Vagina (tissue), 2 donors: ENCODE measurements at regions not wholly inside any gene's neighbourhood (a gene's known extent, or its start where the extent isn't known, plus 50 kb on each side); places are given as distances from the start of the nearest gene placed in this dataset.
"Not testable (repeated sequence)": the region's sequence is repeated elsewhere in the genome, so short reads cannot be mapped to it uniquely, and the experiment has no call there.

Source experiments
- DNase-seq, 2 donors: peaks; one replicate each; pipeline ENCODE4 v3.0.0-alpha.2; 2017; ENCODE audit errors: extremely low spot score in 2 of 2
- H3K27ac ChIP-seq: fragments of 200-600 bp; sonication (generic); one replicate; pipeline ENCODE4 v1.5.1; 2019
- H3K27me3 ChIP-seq: fragments of 200-600 bp; sonication (generic); one replicate; pipeline ENCODE4 v1.5.1; 2019
- H3K36me3 ChIP-seq, 2 donors: fragments of 200-600 bp; sonication (generic); one replicate each; pipeline ENCODE4 v1.5.1; 2017 to 2019
- H3K4me1 ChIP-seq: fragments of 200-600 bp; sonication (generic); one replicate; pipeline ENCODE4 v1.5.1; 2019
- H3K4me3 ChIP-seq, 2 donors: fragments of 200-600 bp; sonication (generic); 1 replicate in 1 of 2; 2 replicates in 1 of 2; pipeline ENCODE4 v1.5.1; 2016 to 2019
- H3K9me3 ChIP-seq: fragments of 200-600 bp; sonication (generic); one replicate; pipeline ENCODE4 v1.5.1; 2019
- CTCF ChIP-seq, 3 experiments: fragments of 450-650 bp in 2 of 3; fragments of 200-600 bp in 1 of 3; sonication (generic) in 1 of 3; IDR thresholded peaks; one replicate each; pipeline ENCODE4 v1.5.1; 2017 to 2019; ENCODE audit warnings: antibody characterized with exemption in 3 of 3, mild to moderate bottlenecking in 2 of 3, moderate library complexity in 2 of 3
- POLR2A ChIP-seq, 2 donors: fragments of 450-650 bp; IDR thresholded peaks; one replicate each; pipeline ENCODE4 v1.6.1; 2017; ENCODE audit warnings: antibody characterized with exemption in 2 of 2, mild to moderate bottlenecking in 2 of 2, moderate library complexity in 2 of 2
- POLR2AphosphoS5 ChIP-seq, 2 donors: sonication (generic); formaldehyde crosslinking; IDR thresholded peaks; one replicate each; pipeline ENCODE4 v1.9.0; 2017; ENCODE audit warnings: antibody characterized with exemption in 2 of 2, mild to moderate bottlenecking in 2 of 2, low read depth in 1 of 2; ENCODE audit not compliant: insufficient read depth in 1 of 2
- intact Hi-C: fragments of 100-400 bp; cut with DNase I; formaldehyde crosslinking; loops from one replicate; pipeline ENCODE4 v1.15.1; 2023

GRCh38 chr19:22515435-22515834 is 93.3 kb upstream of the ZNF98 start:
- Histone ChIP-seq H3K4me1 (no peaks in the 10 kb centered on the region), H3K9me3 (no peaks in the 10 kb centered on the region), H3K36me3 (no peaks in the 10 kb centered on the region), H3K27me3 (no peaks in the 10 kb centered on the region), H3K4me3 (no peak overlapping the region), H3K27ac (no peak overlapping the region)
- DNase-seq = peak in 1 of 2 donors; percentile 34
- intact Hi-C loops = no loop called here
- TF ChIP-seq POLR2A (IDR thresholded peaks at IDR 0.05) (no peak), CTCF (IDR thresholded peaks at IDR 0.05) (no peak), POLR2AphosphoS5 (IDR thresholded peaks at IDR 0.05; ENCODE audit: insufficient read depth in 1 of 2, low read depth in 1 of 2) (no peak)

GRCh38 chr19:22503524-22503923 is 81.4 kb upstream of the ZNF98 start:
- Histone ChIP-seq H3K4me1 (no peaks in the 10 kb centered on the region), H3K27ac (no peak overlapping the region), H3K4me3 (no peak overlapping the region), H3K36me3 (no peaks in the 10 kb centered on the region), H3K9me3 (peaks cover 9% of the 10 kb centered on the region), H3K27me3 (no peaks in the 10 kb centered on the region)
- intact Hi-C loops = no loop called here
- TF ChIP-seq CTCF (IDR thresholded peaks at IDR 0.05) = no peak
- TF ChIP-seq POLR2AphosphoS5 (IDR thresholded peaks at IDR 0.05; ENCODE audit: insufficient read depth in 1 of 2, low read depth in 1 of 2) = no peak
- TF ChIP-seq POLR2A (IDR thresholded peaks at IDR 0.05) = no peak
- DNase-seq = peak in 1 of 2 donors; percentile 40

GRCh38 chr19:22502766-22503165 is 80.6 kb upstream of the ZNF98 start:
- TF ChIP-seq POLR2AphosphoS5 (IDR thresholded peaks at IDR 0.05; ENCODE audit: insufficient read depth in 1 of 2, low read depth in 1 of 2) (no peak), CTCF (IDR thresholded peaks at IDR 0.05) (no peak), POLR2A (IDR thresholded peaks at IDR 0.05) (no peak)
- H3K36me3 ChIP-seq = no peaks in the 10 kb centered on the region
- H3K27ac ChIP-seq = no peak overlapping the region
- no peaks in the 10 kb centered on the region for H3K4me1 ChIP-seq
- peak in 1 of 2 donors; percentile 37 for DNase-seq
- H3K4me3 ChIP-seq = no peak overlapping the region
- intact Hi-C loops = no loop called here
- H3K27me3 ChIP-seq = no peaks in the 10 kb centered on the region
- peaks cover 9% of the 10 kb centered on the region for H3K9me3 ChIP-seq

- H3K36me3 ChIP-seq, H3K9me3 ChIP-seq, H3K27me3 ChIP-seq, intact Hi-C loops, H3K4me1 ChIP-seq, H3K4me3 ChIP-seq, DNase-seq, H3K27ac ChIP-seq: not testable (repeated sequence)
Observed at GRCh38 chr19:22498831-22499430, 76.8 kb upstream of the ZNF98 start.

- Histone ChIP-seq H3K4me3 (no peak overlapping the region), H3K36me3 (no peaks in the 10 kb centered on the region), H3K27ac (no peak overlapping the region), H3K27me3 (no peaks in the 10 kb centered on the region), H3K9me3 (no peaks in the 10 kb centered on the region), H3K4me1 (no peaks in the 10 kb centered on the region)
- TF ChIP-seq POLR2AphosphoS5 (IDR thresholded peaks at IDR 0.05; ENCODE audit: insufficient read depth in 1 of 2, low read depth in 1 of 2) = no peak
- no peak for TF ChIP-seq CTCF (IDR thresholded peaks at IDR 0.05)
- no peak for TF ChIP-seq POLR2A (IDR thresholded peaks at IDR 0.05)
- intact Hi-C loops = no loop called here
- DNase-seq = no peak
Observed at GRCh38 chr19:22491746-22492145, 69.6 kb upstream of the ZNF98 start.

- H3K9me3 ChIP-seq, H3K36me3 ChIP-seq, DNase-seq, H3K4me3 ChIP-seq, H3K27me3 ChIP-seq, H3K27ac ChIP-seq, intact Hi-C loops, H3K4me1 ChIP-seq: not testable (repeated sequence)
Observed at GRCh38 chr19:22483514-22483913, 61.4 kb upstream of the ZNF98 start.
